ENCODE measurements at regions not wholly inside any gene's neighbourhood (a gene's known extent, or its start where the extent isn't known, plus 50 kb on each side); places are given as distances from the start of the nearest gene placed in this dataset.

DNA sequence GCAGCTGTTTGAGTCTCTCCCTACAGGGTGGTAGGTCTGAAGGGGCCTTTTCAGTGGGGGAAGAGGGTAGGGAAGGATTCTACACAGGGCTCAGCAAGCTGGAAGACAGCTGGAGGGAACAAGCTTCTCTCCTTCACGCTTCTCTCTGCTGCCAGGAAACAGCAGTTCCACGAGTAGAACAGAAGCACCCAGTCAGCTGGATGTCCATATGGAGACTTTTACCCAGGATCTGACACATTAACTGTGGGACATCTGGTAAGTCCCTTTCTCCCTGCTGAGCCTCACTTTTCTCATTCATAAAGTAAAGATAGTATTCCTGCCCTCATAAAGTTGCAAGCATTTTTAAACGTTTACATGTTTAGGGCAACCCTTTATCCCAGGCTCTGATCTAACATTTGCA is 280.3 kb downstream of the OMA1 start:
- no peak overlapping the region for H3K9ac ChIP-seq (ENCODE audit: low read length in 3 of 3)
- H3K4me1 ChIP-seq (ENCODE audit: control insufficient read depth in 2 of 3, insufficient read depth in 2 of 3, low read depth in 1 of 3, low read length in 3 of 3): no peaks in the 10 kb centered on the region
- intact Hi-C loops (cut with DNase I): no loop called here
- no peaks in the 10 kb centered on the region for H3K36me3 ChIP-seq (ENCODE audit: control insufficient read depth in 2 of 3, insufficient read depth in 3 of 3, low read length in 3 of 3)
- FAIRE-seq (no peak), DNase-seq (no peak)
- no peaks in the 10 kb centered on the region for H3K9me3 ChIP-seq (ENCODE audit: control insufficient read depth in 2 of 3, insufficient read depth in 1 of 3, low read length in 3 of 3)
- H3K27me3 ChIP-seq (ENCODE audit: control insufficient read depth, insufficient read depth, low read length): no peaks in the 10 kb centered on the region
- no peak for TF ChIP-seq CTCF (IDR thresholded peaks at IDR 0.05; ENCODE audit: borderline replicate concordance, extremely low read depth, insufficient read depth)
- no peak overlapping the region for H3K27ac ChIP-seq (ENCODE audit: low read depth in 2 of 2, low read length in 2 of 2)
- no peak overlapping the region for H3K4me3 ChIP-seq (ENCODE audit: low read length in 3 of 3)

DNA sequence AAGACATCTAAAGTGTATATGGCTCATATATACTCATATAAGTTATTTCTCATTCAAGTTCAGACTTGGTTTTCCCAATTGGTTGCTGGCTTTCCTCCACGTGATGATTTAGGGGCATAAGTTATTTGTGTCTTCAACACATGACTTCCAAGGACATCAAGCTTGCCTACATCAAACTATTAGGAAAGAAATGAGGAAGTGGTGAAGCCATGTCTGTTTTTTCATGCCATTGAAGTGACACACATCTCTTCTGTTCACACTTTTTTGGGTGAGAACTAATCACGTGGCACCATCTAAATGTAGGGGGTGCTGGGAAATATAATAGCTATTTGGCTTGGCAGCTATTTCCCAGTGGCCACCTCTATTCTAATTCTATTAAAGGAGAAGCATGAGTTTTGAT is 282.1 kb downstream of the OMA1 start:
- H3K36me3 ChIP-seq (ENCODE audit: control insufficient read depth in 2 of 3, insufficient read depth in 3 of 3, low read length in 3 of 3): no peaks in the 10 kb centered on the region
- no peaks in the 10 kb centered on the region for H3K9me3 ChIP-seq (ENCODE audit: control insufficient read depth in 2 of 3, insufficient read depth in 1 of 3, low read length in 3 of 3)
- H3K4me3 ChIP-seq (ENCODE audit: low read length in 3 of 3): no peak overlapping the region
- no peak for DNase-seq
- H3K27ac ChIP-seq (ENCODE audit: low read depth in 2 of 2, low read length in 2 of 2): no peak overlapping the region
- H3K4me1 ChIP-seq (ENCODE audit: control insufficient read depth in 2 of 3, insufficient read depth in 2 of 3, low read depth in 1 of 3, low read length in 3 of 3): no peaks in the 10 kb centered on the region
- no peaks in the 10 kb centered on the region for H3K27me3 ChIP-seq (ENCODE audit: control insufficient read depth, insufficient read depth, low read length)
- no peak for TF ChIP-seq CTCF (IDR thresholded peaks at IDR 0.05; ENCODE audit: borderline replicate concordance, extremely low read depth, insufficient read depth)
- no peak overlapping the region for H3K9ac ChIP-seq (ENCODE audit: low read length in 3 of 3)
- no peak for FAIRE-seq
- intact Hi-C loops (cut with DNase I): no loop called here

DNA sequence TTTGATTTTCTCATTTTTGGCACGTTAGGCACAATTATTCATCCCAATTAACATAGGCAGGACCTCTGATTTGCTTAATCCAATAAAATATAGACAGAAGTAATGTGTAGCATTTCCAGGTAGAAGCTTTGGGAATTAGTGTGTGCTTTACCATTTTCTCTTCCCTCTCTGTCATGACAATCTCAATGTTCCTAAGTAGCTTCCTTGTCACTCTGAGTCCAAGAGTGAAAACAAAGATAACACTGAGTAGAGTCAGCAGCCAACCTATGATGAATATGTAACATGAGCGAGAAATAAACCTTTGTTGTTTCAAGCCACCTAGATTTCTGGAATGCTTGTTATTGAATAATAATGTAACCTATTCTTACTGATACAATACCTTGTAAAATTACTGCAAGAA is 283.8 kb downstream of the OMA1 start:
- intact Hi-C loops (cut with DNase I): no loop called here
- no peaks in the 10 kb centered on the region for H3K27me3 ChIP-seq (ENCODE audit: control insufficient read depth, insufficient read depth, low read length)
- no peak overlapping the region for H3K27ac ChIP-seq (ENCODE audit: low read depth in 2 of 2, low read length in 2 of 2)
- no peaks in the 10 kb centered on the region for H3K36me3 ChIP-seq (ENCODE audit: control insufficient read depth in 2 of 3, insufficient read depth in 3 of 3, low read length in 3 of 3)
- no peak for FAIRE-seq
- no peak for DNase-seq
- no peaks in the 10 kb centered on the region for H3K4me1 ChIP-seq (ENCODE audit: control insufficient read depth in 2 of 3, insufficient read depth in 2 of 3, low read depth in 1 of 3, low read length in 3 of 3)
- TF ChIP-seq CTCF (IDR thresholded peaks at IDR 0.05; ENCODE audit: borderline replicate concordance, extremely low read depth, insufficient read depth): no peak
- no peak overlapping the region for H3K4me3 ChIP-seq (ENCODE audit: low read length in 3 of 3)
- no peak overlapping the region for H3K9ac ChIP-seq (ENCODE audit: low read length in 3 of 3)
- no peaks in the 10 kb centered on the region for H3K9me3 ChIP-seq (ENCODE audit: control insufficient read depth in 2 of 3, insufficient read depth in 1 of 3, low read length in 3 of 3)

DNA sequence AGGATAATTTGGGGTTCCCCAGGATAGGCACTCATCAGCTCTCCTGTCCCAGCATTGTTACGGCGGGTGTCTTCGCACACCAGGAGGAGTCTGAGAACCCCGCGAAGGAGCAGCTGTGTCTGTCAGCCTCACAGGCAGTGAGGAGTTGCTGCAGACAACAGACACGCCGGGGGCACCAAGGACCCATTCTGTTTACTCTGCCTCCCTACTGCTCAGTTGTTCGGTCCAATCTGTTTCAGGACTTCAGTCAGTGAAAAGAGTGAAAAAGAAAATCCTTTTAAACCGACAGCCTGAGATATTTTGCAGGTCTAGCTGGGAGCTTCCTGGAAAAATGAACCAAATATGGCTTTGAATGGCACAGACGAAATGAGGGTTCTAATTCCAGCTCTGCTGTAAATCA is 288.4 kb downstream of the OMA1 start:
- Histone ChIP-seq H3K36me3 (ENCODE audit: control insufficient read depth in 2 of 3, insufficient read depth in 3 of 3, low read length in 3 of 3) (no peaks in the 10 kb centered on the region), H3K4me3 (ENCODE audit: low read length in 3 of 3) (no peak overlapping the region), H3K4me1 (ENCODE audit: control insufficient read depth in 2 of 3, insufficient read depth in 2 of 3, low read depth in 1 of 3, low read length in 3 of 3) (no peaks in the 10 kb centered on the region), H3K9me3 (ENCODE audit: control insufficient read depth in 2 of 3, insufficient read depth in 1 of 3, low read length in 3 of 3) (no peaks in the 10 kb centered on the region), H3K9ac (ENCODE audit: low read length in 3 of 3) (no peak overlapping the region), H3K27me3 (ENCODE audit: control insufficient read depth, insufficient read depth, low read length) (no peaks in the 10 kb centered on the region), H3K27ac (ENCODE audit: low read depth in 2 of 2, low read length in 2 of 2) (no peak overlapping the region)
- intact Hi-C loops (cut with DNase I): no loop called here
- no peak for TF ChIP-seq CTCF (IDR thresholded peaks at IDR 0.05; ENCODE audit: borderline replicate concordance, extremely low read depth, insufficient read depth)
- FAIRE-seq (no peak), DNase-seq (no peak)
